H1 (cell line): ENCODE measurements at regions not wholly inside any gene's neighbourhood (a gene's known extent, or its start where the extent isn't known, plus 50 kb on each side); places are given as distances from the start of the nearest gene placed in this dataset.

Source experiments
- CTCF ChIA-PET: fragments of 300-600 bp; sonication (Branson Sonifier 250); formaldehyde crosslinking; loops from one replicate; lab custom pipeline; 2021; ENCODE audit not compliant: partially characterized antibody; lab: Charles Lee
- POLR2A ChIA-PET: fragments of 300-600 bp; sonication (Branson Sonifier 250); formaldehyde crosslinking; loops from one replicate; lab custom pipeline; 2021; ENCODE audit warnings: inconsistent platforms; ENCODE audit not compliant: partially characterized antibody; lab: Charles Lee
- DNase-seq, 2 experiments: peaks; one replicate each; pipeline versions ENCODE4 v3.0.0 to v3.0.0-alpha.2; 2010 to 2022; ENCODE audit warnings: low spot score in 2 of 2, low read depth in 1 of 2, mixed read lengths in 1 of 2
- FAIRE-seq: peaks from 2 replicates; lab custom pipeline; 2011; peaks lifted over from hg19 to GRCh38; lab: Jason Lieb, UNC
- H2AFZ ChIP-seq: 2 replicates; pipeline ENCODE4 v1.8.1; 2012; ENCODE audit warnings: low read length, inconsistent platforms
- H2AK5ac ChIP-seq: 2 replicates; pipeline ENCODE4 v1.6.1; 2013; ENCODE audit warnings: low read depth, low read length
- H2BK120ac ChIP-seq: replicated peaks from 2 replicates; pipeline ENCODE3; 2013; ENCODE audit warnings: low read depth, low read length, inconsistent platforms
- H2BK12ac ChIP-seq: 2 replicates; pipeline ENCODE4 v1.6.1; 2013; ENCODE audit warnings: low read depth, low read length
- H2BK15ac ChIP-seq: 2 replicates; pipeline ENCODE4 v1.6.1; 2013; ENCODE audit warnings: low read length
- H2BK20ac ChIP-seq: 2 replicates; pipeline ENCODE4 v1.6.1; 2013; ENCODE audit warnings: low read length
- H2BK5ac ChIP-seq: 2 replicates; pipeline ENCODE4 v1.6.1; 2013; ENCODE audit warnings: low read depth, low read length
- H3K14ac ChIP-seq: 2 replicates; pipeline ENCODE4 v1.6.1; 2013; ENCODE audit warnings: inconsistent platforms; ENCODE audit not compliant: insufficient read length
- H3K18ac ChIP-seq: 2 replicates; pipeline ENCODE4 v1.6.1; 2013; ENCODE audit warnings: low read length; ENCODE audit errors: extremely low read depth
- H3K23ac ChIP-seq: 2 replicates; pipeline ENCODE4 v1.6.1; 2013; ENCODE audit warnings: inconsistent platforms; ENCODE audit not compliant: insufficient read length
- H3K23me2 ChIP-seq: 2 replicates; pipeline ENCODE4 v1.6.1; 2013; ENCODE audit warnings: low read depth, low read length
- H3K27ac ChIP-seq: 2 replicates; pipeline ENCODE4 v1.6.1; 2011; ENCODE audit warnings: low read depth, low read length, inconsistent platforms
- H3K27me3 ChIP-seq, 4 experiments: replicated peaks in 1 of 4; 1 replicate in 1 of 4; 2 replicates in 3 of 4; pipeline versions ENCODE4 v1.6.1 to v1.8.1; 2011 to 2013; ENCODE audit warnings: low read length in 3 of 4, mild to moderate bottlenecking in 3 of 4, inconsistent platforms in 2 of 4, mixed read lengths in 2 of 4, moderate library complexity in 1 of 4; ENCODE audit not compliant: control insufficient read depth in 3 of 4, insufficient read depth in 3 of 4; ENCODE audit errors: extremely low read depth in 1 of 4
- H3K36me3 ChIP-seq, 4 experiments: 2 replicates each; pipeline versions ENCODE4 v1.6.1 to v1.8.1; 2011 to 2013; ENCODE audit warnings: mild to moderate bottlenecking in 4 of 4, low read length in 3 of 4, moderate library complexity in 2 of 4, control low read depth in 1 of 4, inconsistent platforms in 1 of 4; ENCODE audit not compliant: insufficient read depth in 4 of 4, control insufficient read depth in 2 of 4
- H3K4ac ChIP-seq: replicated peaks from 2 replicates; pipeline ENCODE3; 2013; ENCODE audit warnings: low read length, low read depth, mixed read lengths, inconsistent platforms; ENCODE audit not compliant: insufficient read length
- H3K4me1 ChIP-seq, 4 experiments: replicated peaks in 1 of 4; 1 replicate in 1 of 4; 2 replicates in 3 of 4; pipeline versions ENCODE4 v1.6.1 to v1.8.1; 2011 to 2013; ENCODE audit warnings: low read length in 3 of 4, inconsistent platforms in 2 of 4, mixed read lengths in 1 of 4; ENCODE audit not compliant: insufficient read depth in 4 of 4, control insufficient read depth in 3 of 4
- H3K4me2 ChIP-seq, 2 experiments: 2 replicates each; pipeline versions ENCODE4 v1.6.1 to v1.8.1; 2011 to 2013; ENCODE audit warnings: low read depth in 2 of 2, low read length in 2 of 2, control low read depth in 1 of 2, inconsistent platforms in 1 of 2, mild to moderate bottlenecking in 1 of 2; ENCODE audit not compliant: insufficient read depth in 1 of 2
- H3K4me3 ChIP-seq, 4 experiments: fragments of 200-600, 300-600 bp in 1 of 4; sonication (generic), shearing (Covaris generic), sonication (Bioruptor Twin) in 1 of 4; 2 replicates each; pipeline versions ENCODE4 v1.5.1 to v1.8.1; 2011 to 2016; ENCODE audit warnings: low read length in 4 of 4, low read depth in 3 of 4, control low read depth in 2 of 4, inconsistent platforms in 2 of 4, mild to moderate bottlenecking in 2 of 4, mixed read lengths in 1 of 4, moderate library complexity in 1 of 4; ENCODE audit not compliant: insufficient read depth in 2 of 4; ENCODE audit errors: extremely low read depth in 1 of 4
- H3K56ac ChIP-seq: replicated peaks from 2 replicates; pipeline ENCODE3; 2013; ENCODE audit warnings: low read depth, mild to moderate bottlenecking, mixed read lengths, low read length, inconsistent platforms; ENCODE audit not compliant: insufficient read length
- H3K79me1 ChIP-seq: 2 replicates; pipeline ENCODE4 v1.6.1; 2013; ENCODE audit warnings: low read depth, low read length, control low read depth
- H3K79me2 ChIP-seq, 2 experiments: 2 replicates each; pipeline versions ENCODE4 v1.6.1 to v1.8.1; 2012 to 2013; ENCODE audit warnings: low read length in 2 of 2, mild to moderate bottlenecking in 2 of 2, inconsistent platforms in 1 of 2; ENCODE audit not compliant: insufficient read depth in 2 of 2, control insufficient read depth in 1 of 2
- H3K9ac ChIP-seq, 4 experiments: replicated peaks in 1 of 4; 1 replicate in 1 of 4; 2 replicates in 3 of 4; pipeline versions ENCODE4 v1.6.1 to v1.8.1; 2011 to 2013; ENCODE audit warnings: low read depth in 3 of 4, low read length in 3 of 4, control low read depth in 2 of 4, mild to moderate bottlenecking in 2 of 4, moderate library complexity in 2 of 4, inconsistent platforms in 1 of 4; ENCODE audit errors: extremely low read depth in 1 of 4
- H3K9me3 ChIP-seq, 2 experiments: 2 replicates each; pipeline versions ENCODE4 v1.6.1 to v1.8.1; 2012 to 2013; ENCODE audit warnings: mild to moderate bottlenecking in 2 of 2, moderate library complexity in 2 of 2, control low read depth in 1 of 2, inconsistent platforms in 1 of 2, low read depth in 1 of 2, low read length in 1 of 2, mixed read lengths in 1 of 2; ENCODE audit not compliant: insufficient read depth in 2 of 2
- H4K20me1 ChIP-seq, 2 experiments: replicated peaks in 1 of 2; 2 replicates each; pipeline versions ENCODE3 to v1.8.1; 2011 to 2013; ENCODE audit warnings: inconsistent platforms in 2 of 2, low read length in 2 of 2, mild to moderate bottlenecking in 1 of 2; ENCODE audit not compliant: insufficient read depth in 2 of 2, control insufficient read depth in 1 of 2
- H4K5ac ChIP-seq: 2 replicates; pipeline ENCODE4 v1.6.1; 2013; ENCODE audit warnings: low read length, low read depth, mixed read lengths, inconsistent platforms; ENCODE audit not compliant: insufficient read length
- H4K8ac ChIP-seq: 2 replicates; pipeline ENCODE4 v1.8.0; 2013; ENCODE audit warnings: mild to moderate bottlenecking, moderate library complexity, low read length, inconsistent platforms; ENCODE audit not compliant: insufficient read depth; ENCODE audit errors: extremely low read depth
- H4K91ac ChIP-seq: replicated peaks from 2 replicates; pipeline ENCODE3; 2013; ENCODE audit warnings: low read length, mixed read lengths, inconsistent platforms; ENCODE audit not compliant: insufficient read length
- CBX8 ChIP-seq: fragments of 300-800, 300-1000 bp; sonication (generic); IDR thresholded peaks from 2 replicates; pipeline ENCODE4 v1.7.1; 2016; ENCODE audit warnings: low read depth, low read length, borderline replicate concordance
- CHD1 ChIP-seq: IDR thresholded peaks from 2 replicates; pipeline ENCODE4 v1.6.1; 2012; ENCODE audit warnings: low read depth, low read length, improper control_type of control experiment
- EGR1 ChIP-seq: IDR thresholded peaks from 2 replicates; pipeline ENCODE4 v1.6.1; 2011; ENCODE audit warnings: low read depth, low read length, borderline replicate concordance
- KDM4A ChIP-seq: IDR thresholded peaks from one replicate; pipeline ENCODE4 v1.7.1; 2012; ENCODE audit warnings: low read depth, mild to moderate bottlenecking, moderate library complexity, low read length, inconsistent platforms; ENCODE audit not compliant: severe bottlenecking
- POLR2A ChIP-seq, 2 experiments: IDR thresholded peaks; 1 replicate in 1 of 2; 2 replicates in 1 of 2; pipeline ENCODE4 v1.6.1; 2011; ENCODE audit warnings: low read depth in 2 of 2, low read length in 2 of 2, mild to moderate bottlenecking in 2 of 2; ENCODE audit errors: control extremely low read depth in 1 of 2
- RNF2 ChIP-seq: fragments of 200-900, 300-1000 bp; sonication (generic); IDR thresholded peaks from 2 replicates; pipeline ENCODE4 v1.7.1; 2016; ENCODE audit warnings: borderline replicate concordance, low read depth, mild to moderate bottlenecking, antibody characterized with exemption, low read length; ENCODE audit not compliant: poor library complexity, severe bottlenecking; ENCODE audit errors: missing control alignments
- SAP30 ChIP-seq: fragments of 300-600 bp; sonication (generic); IDR thresholded peaks from 2 replicates; pipeline ENCODE4 v1.7.1; 2012; ENCODE audit warnings: low read length, moderate library complexity, mild to moderate bottlenecking, inconsistent platforms; ENCODE audit not compliant: insufficient read depth, insufficient replicate concordance
- SIN3A ChIP-seq, 2 experiments: IDR thresholded peaks in 1 of 2; conservative IDR thresholded peaks in 1 of 2; 2 replicates each; pipeline ENCODE4 v1.6.1; 2011 to 2012; ENCODE audit warnings: low read length in 2 of 2, improper control_type of control experiment in 1 of 2, low read depth in 1 of 2, mild to moderate bottlenecking in 1 of 2
- SIRT6 ChIP-seq: IDR thresholded peaks from one replicate; pipeline ENCODE4 v1.7.1; 2012; ENCODE audit warnings: low read length, inconsistent platforms
- SP1 ChIP-seq: IDR thresholded peaks from 2 replicates; pipeline ENCODE4 v1.6.1; 2011; ENCODE audit warnings: low read depth, low read length
- TEAD4 ChIP-seq: IDR thresholded peaks from 2 replicates; pipeline ENCODE4 v1.6.1; 2012; ENCODE audit warnings: low read depth, low read length, inconsistent platforms, mixed read lengths
- WGBS, 2 experiments: shearing (Covaris generic) in 1 of 2; methylation state at CpG; one replicate each; pipeline versions ENCODE4 v1.1.6 to v1.1.7; 2013 to 2015; ENCODE audit warnings: low lambda C conversion rate in 2 of 2, mixed read lengths in 2 of 2, inconsistent platforms in 1 of 2, low coverage in 1 of 2, missing lambda C conversion rate in 1 of 2; ENCODE audit not compliant: insufficient replicate concordance in 2 of 2, insufficient coverage in 1 of 2, insufficient read length in 1 of 2; ENCODE audit errors: extremely low coverage in 1 of 2, missing lambda C conversion rate in 1 of 2; 5-methylcytosine and 5-hydroxymethylcytosine counted together
- TF ChIP-seq, protein P1 (sequence below): IDR thresholded peaks from 2 replicates; pipeline ENCODE4 v1.6.1; 2011; ENCODE audit warnings: low read depth, mild to moderate bottlenecking, low read length; ENCODE audit not compliant: insufficient read depth
- TF ChIP-seq, protein P2 (sequence below): IDR thresholded peaks from 2 replicates; pipeline ENCODE4 v1.6.1; 2012; ENCODE audit warnings: inconsistent platforms

DNA sequence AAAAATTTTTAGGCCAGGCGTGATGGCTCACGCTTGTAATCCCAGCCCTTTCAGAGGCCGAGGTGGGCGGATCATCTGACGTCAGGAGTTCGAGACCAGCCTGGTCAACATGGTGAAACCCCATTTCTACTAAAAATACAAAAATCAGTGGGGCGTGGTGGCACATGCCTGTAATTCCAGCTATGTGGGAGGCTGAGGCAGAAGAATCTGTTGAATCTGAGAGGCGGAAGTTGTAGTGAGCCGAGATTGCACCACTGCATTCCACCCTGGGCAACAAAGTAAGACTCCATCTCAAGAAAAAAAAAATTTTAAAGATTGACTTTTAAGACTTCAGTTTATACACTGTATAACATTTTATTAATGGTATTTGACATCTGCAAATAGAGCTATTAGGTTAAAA lies 60.1 kb upstream of the GNAQ start:
- CTCF ChIA-PET: interaction anchor here (1.6 to 1.8 kb wide), 2 partner anchors 24 to 56 kb away, joined by 5 to 8 read pairs; no protein-coding TSS in a partner anchor
- no peak overlapping the region for H3K4me3 ChIP-seq

More for the DNA sequence above, 60.1 kb upstream of the GNAQ start:
- Histone ChIP-seq H3K23ac (no peak overlapping the region), H3K23me2 (no peaks in the 10 kb centered on the region), H4K5ac (no peak overlapping the region), H3K9me3 (no peaks in the 10 kb centered on the region), H4K91ac (no peak overlapping the region), H3K9ac (no peak overlapping the region), H3K4me2 (no peak overlapping the region), H3K4ac (no peak overlapping the region), H2BK5ac (no peak overlapping the region), H3K27ac (no peak overlapping the region), H3K79me2 (no peaks in the 10 kb centered on the region), H3K27me3 (no peaks in the 10 kb centered on the region), H2BK15ac (no peak overlapping the region), H3K14ac (no peak overlapping the region), H2AFZ (no peak overlapping the region), H2BK20ac (no peak overlapping the region), H4K20me1 (no peaks in the 10 kb centered on the region), H2AK5ac (no peak overlapping the region), H3K79me1 (no peaks in the 10 kb centered on the region), H3K56ac (no peak overlapping the region), H3K18ac (no peak overlapping the region), H4K8ac (no peak overlapping the region), H2BK12ac (no peak overlapping the region), H3K4me1 (no peaks in the 10 kb centered on the region), H2BK120ac (no peak overlapping the region), H3K36me3 (no peaks in the 10 kb centered on the region)
- POLR2A ChIA-PET: no interaction called here
- 91% methylated on average over 9 of the region's 9 CpGs; no CpG with 5 or more reads in 1 of the 2 experiments for WGBS, 2 experiments
- DNase-seq (no peak), FAIRE-seq (no peak)
- TF ChIP-seq SP1 (no peak), SAP30 (no peak), CBX8 (no peak), EGR1 (no peak), POLR2A (IDR thresholded peaks at IDR 0.05; ENCODE audit: control extremely low read depth in 1 of 2, low read depth in 2 of 2, low read length in 2 of 2) (no peak), RNF2 (no peak), TEAD4 (no peak), SIRT6 (no peak), SIN3A (conservative IDR thresholded peaks at IDR 0.05 in 1 of 2, IDR thresholded peaks at IDR 0.05 in 1 of 2; ENCODE audit: low read depth in 1 of 2, low read length in 2 of 2) (no peak), KDM4A (no peak), CHD1 (no peak)
- TF ChIP-seq, protein P1, sequence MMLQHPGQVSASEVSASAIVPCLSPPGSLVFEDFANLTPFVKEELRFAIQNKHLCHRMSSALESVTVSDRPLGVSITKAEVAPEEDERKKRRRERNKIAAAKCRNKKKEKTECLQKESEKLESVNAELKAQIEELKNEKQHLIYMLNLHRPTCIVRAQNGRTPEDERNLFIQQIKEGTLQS: no peak
- TF ChIP-seq, protein P2, sequence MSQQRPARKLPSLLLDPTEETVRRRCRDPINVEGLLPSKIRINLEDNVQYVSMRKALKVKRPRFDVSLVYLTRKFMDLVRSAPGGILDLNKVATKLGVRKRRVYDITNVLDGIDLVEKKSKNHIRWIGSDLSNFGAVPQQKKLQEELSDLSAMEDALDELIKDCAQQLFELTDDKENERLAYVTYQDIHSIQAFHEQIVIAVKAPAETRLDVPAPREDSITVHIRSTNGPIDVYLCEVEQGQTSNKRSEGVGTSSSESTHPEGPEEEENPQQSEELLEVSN: no peak
